A673 (cell line): ENCODE measurements at regions not wholly inside any gene's neighbourhood (a gene's known extent, or its start where the extent isn't known, plus 50 kb on each side); places are given as distances from the start of the nearest gene placed in this dataset.

Source experiments
- CTCF ChIP-seq: fragments of 300-800, 200-600 bp; sonication (generic); conservative IDR thresholded peaks from 2 replicates; pipeline ENCODE4 v1.5.1; 2017; ENCODE audit warnings: low read depth, mild to moderate bottlenecking, antibody characterized with exemption, low read length, moderate library complexity, mixed read lengths
- EZH2 ChIP-seq: fragments of 200-600 bp; sonication (generic); IDR thresholded peaks from 2 replicates; pipeline ENCODE4 v1.6.1; 2017; ENCODE audit warnings: borderline replicate concordance, low read depth, mild to moderate bottlenecking, mixed read lengths, antibody characterized with exemption, low read length; ENCODE audit not compliant: poor library complexity, severe bottlenecking

GRCh38 chr3:184488577-184488976 is 73.0 kb upstream of the EPHB3 start:
- TF ChIP-seq CTCF, result no peak
- TF ChIP-seq EZH2, result no peak
